HEK293 (cell line): ENCODE measurements at regions not wholly inside any gene's neighbourhood (a gene's known extent, or its start where the extent isn't known, plus 50 kb on each side); places are given as distances from the start of the nearest gene placed in this dataset.

Experiments used
- KLF16 ChIP-seq: fragments of 450-650 bp; formaldehyde crosslinking; IDR thresholded peaks from 2 replicates; pipeline ENCODE4 v1.5.1; 2017; ENCODE audit warnings: missing biosample characterization, missing genetic modification characterization
- OVOL3 ChIP-seq: fragments of 450-650 bp; formaldehyde crosslinking; IDR thresholded peaks from 2 replicates; pipeline ENCODE4 v1.5.1; 2016; ENCODE audit warnings: missing biosample characterization, missing genetic modification characterization
- YY1 ChIP-seq: fragments of 450-650 bp; formaldehyde crosslinking; IDR thresholded peaks from 2 replicates; pipeline ENCODE4 v1.5.1; 2018; ENCODE audit warnings: missing biosample characterization, missing genetic modification characterization
- ZNF121 ChIP-seq: fragments of 450-650 bp; formaldehyde crosslinking; IDR thresholded peaks from 2 replicates; pipeline ENCODE4 v1.5.1; 2016; ENCODE audit warnings: missing biosample characterization, missing genetic modification characterization
- ZNF248 ChIP-seq: fragments of 450-650 bp; formaldehyde crosslinking; IDR thresholded peaks from 2 replicates; pipeline ENCODE4 v1.5.1; 2017; ENCODE audit warnings: missing biosample characterization, missing genetic modification characterization
- ZNF549 ChIP-seq: fragments of 450-650 bp; IDR thresholded peaks from 2 replicates; pipeline ENCODE4 v1.5.1; 2018; ENCODE audit warnings: missing biosample characterization, missing genetic modification characterization, mild to moderate bottlenecking, inconsistent platforms, moderate library complexity
- TF ChIP-seq, protein P1 (sequence below): fragments of 450-650 bp; formaldehyde crosslinking; IDR thresholded peaks from 2 replicates; pipeline ENCODE4 v1.5.1; 2016; ENCODE audit warnings: missing biosample characterization, missing genetic modification characterization
- TF ChIP-seq, protein P2 (sequence below): fragments of 450-650 bp; formaldehyde crosslinking; IDR thresholded peaks from 2 replicates; pipeline ENCODE4 v1.5.1; 2016; ENCODE audit warnings: missing biosample characterization, missing genetic modification characterization
- TF ChIP-seq, protein P3 (sequence below): fragments of 450-650 bp; IDR thresholded peaks from 2 replicates; pipeline ENCODE4 v1.5.1; 2018; ENCODE audit warnings: missing biosample characterization, missing genetic modification characterization
- TF ChIP-seq, protein P4 (sequence below): fragments of 450-650 bp; formaldehyde crosslinking; IDR thresholded peaks from 2 replicates; pipeline ENCODE4 v1.5.1; 2016; ENCODE audit warnings: missing biosample characterization, missing genetic modification characterization

DNA sequence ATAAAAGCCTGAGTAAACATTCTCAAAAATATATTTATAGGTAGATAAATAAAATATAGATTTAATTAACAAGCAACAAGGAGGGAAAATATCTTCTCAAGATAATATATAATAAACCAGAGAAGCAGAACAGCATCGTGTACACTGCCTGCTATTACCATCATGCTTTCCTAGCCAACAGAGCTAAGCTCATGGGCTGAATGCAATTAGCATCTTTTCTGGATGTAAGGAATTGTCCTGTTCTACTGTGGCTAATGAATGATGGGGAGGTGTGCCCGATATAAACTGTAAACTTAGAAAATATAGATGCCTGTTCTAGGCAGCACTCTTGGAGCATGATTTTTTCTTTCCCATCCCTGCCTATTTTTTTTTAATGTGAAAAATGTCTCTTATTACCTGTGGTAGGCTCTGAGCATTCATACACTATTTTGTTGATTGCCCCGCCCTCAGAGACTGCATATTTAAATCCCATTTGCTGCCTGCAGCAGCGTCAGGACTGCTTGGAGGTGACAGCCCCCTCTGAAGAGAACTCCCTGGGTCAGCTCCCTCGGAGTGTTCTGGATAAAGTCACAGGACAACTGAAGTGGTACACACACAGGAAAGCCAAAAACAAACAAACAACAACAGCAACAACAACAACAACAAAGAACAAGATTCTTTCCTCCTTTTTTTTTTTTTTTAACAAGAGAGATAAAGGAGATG, 312.3 kb downstream of the SATB1 start:
- TF ChIP-seq, protein P1, sequence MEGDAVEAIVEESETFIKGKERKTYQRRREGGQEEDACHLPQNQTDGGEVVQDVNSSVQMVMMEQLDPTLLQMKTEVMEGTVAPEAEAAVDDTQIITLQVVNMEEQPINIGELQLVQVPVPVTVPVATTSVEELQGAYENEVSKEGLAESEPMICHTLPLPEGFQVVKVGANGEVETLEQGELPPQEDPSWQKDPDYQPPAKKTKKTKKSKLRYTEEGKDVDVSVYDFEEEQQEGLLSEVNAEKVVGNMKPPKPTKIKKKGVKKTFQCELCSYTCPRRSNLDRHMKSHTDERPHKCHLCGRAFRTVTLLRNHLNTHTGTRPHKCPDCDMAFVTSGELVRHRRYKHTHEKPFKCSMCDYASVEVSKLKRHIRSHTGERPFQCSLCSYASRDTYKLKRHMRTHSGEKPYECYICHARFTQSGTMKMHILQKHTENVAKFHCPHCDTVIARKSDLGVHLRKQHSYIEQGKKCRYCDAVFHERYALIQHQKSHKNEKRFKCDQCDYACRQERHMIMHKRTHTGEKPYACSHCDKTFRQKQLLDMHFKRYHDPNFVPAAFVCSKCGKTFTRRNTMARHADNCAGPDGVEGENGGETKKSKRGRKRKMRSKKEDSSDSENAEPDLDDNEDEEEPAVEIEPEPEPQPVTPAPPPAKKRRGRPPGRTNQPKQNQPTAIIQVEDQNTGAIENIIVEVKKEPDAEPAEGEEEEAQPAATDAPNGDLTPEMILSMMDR (tag by site-specific recombination) = no peak
- TF ChIP-seq, protein P2, sequence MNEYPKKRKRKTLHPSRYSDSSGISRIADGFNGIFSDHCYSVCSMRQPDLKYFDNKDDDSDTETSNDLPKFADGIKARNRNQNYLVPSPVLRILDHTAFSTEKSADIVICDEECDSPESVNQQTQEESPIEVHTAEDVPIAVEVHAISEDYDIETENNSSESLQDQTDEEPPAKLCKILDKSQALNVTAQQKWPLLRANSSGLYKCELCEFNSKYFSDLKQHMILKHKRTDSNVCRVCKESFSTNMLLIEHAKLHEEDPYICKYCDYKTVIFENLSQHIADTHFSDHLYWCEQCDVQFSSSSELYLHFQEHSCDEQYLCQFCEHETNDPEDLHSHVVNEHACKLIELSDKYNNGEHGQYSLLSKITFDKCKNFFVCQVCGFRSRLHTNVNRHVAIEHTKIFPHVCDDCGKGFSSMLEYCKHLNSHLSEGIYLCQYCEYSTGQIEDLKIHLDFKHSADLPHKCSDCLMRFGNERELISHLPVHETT (tag by site-specific recombination) = no peak
- TF ChIP-seq ZNF121 = no peak
- TF ChIP-seq, protein P3, sequence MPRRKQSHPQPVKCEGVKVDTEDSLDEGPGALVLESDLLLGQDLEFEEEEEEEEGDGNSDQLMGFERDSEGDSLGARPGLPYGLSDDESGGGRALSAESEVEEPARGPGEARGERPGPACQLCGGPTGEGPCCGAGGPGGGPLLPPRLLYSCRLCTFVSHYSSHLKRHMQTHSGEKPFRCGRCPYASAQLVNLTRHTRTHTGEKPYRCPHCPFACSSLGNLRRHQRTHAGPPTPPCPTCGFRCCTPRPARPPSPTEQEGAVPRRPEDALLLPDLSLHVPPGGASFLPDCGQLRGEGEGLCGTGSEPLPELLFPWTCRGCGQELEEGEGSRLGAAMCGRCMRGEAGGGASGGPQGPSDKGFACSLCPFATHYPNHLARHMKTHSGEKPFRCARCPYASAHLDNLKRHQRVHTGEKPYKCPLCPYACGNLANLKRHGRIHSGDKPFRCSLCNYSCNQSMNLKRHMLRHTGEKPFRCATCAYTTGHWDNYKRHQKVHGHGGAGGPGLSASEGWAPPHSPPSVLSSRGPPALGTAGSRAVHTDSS (tag by site-specific recombination) = no peak
- TF ChIP-seq ZNF248 (tag by site-specific recombination) = no peak
- TF ChIP-seq, protein P4, sequence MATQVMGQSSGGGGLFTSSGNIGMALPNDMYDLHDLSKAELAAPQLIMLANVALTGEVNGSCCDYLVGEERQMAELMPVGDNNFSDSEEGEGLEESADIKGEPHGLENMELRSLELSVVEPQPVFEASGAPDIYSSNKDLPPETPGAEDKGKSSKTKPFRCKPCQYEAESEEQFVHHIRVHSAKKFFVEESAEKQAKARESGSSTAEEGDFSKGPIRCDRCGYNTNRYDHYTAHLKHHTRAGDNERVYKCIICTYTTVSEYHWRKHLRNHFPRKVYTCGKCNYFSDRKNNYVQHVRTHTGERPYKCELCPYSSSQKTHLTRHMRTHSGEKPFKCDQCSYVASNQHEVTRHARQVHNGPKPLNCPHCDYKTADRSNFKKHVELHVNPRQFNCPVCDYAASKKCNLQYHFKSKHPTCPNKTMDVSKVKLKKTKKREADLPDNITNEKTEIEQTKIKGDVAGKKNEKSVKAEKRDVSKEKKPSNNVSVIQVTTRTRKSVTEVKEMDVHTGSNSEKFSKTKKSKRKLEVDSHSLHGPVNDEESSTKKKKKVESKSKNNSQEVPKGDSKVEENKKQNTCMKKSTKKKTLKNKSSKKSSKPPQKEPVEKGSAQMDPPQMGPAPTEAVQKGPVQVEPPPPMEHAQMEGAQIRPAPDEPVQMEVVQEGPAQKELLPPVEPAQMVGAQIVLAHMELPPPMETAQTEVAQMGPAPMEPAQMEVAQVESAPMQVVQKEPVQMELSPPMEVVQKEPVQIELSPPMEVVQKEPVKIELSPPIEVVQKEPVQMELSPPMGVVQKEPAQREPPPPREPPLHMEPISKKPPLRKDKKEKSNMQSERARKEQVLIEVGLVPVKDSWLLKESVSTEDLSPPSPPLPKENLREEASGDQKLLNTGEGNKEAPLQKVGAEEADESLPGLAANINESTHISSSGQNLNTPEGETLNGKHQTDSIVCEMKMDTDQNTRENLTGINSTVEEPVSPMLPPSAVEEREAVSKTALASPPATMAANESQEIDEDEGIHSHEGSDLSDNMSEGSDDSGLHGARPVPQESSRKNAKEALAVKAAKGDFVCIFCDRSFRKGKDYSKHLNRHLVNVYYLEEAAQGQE (tag by site-specific recombination) = no peak
- no peak for TF ChIP-seq YY1 (tag by site-specific recombination)
- TF ChIP-seq OVOL3 (tag by site-specific recombination) = no peak
- TF ChIP-seq KLF16 = no peak
- TF ChIP-seq ZNF549 (tag by site-specific recombination) = no peak
